AG04450 (cell line): ENCODE measurements at regions not wholly inside any gene's neighbourhood (a gene's known extent, or its start where the extent isn't known, plus 50 kb on each side); places are given as distances from the start of the nearest gene placed in this dataset.

ENCODE experiments used
- CTCF ChIA-PET: fragments of 300-600, 350-600 bp; formaldehyde crosslinking; extraction: SDS; loops from one replicate; lab custom pipeline; 2022; ENCODE audit warnings: antibody characterized with exemption, inconsistent platforms; lab: Charles Lee
- POLR2A ChIA-PET: fragments of 350-600 bp; formaldehyde crosslinking; extraction: SDS; loops from one replicate; lab custom pipeline; 2021; ENCODE audit warnings: antibody characterized with exemption, inconsistent platforms; lab: Yijun Ruan, JAX
- DNase-seq: peaks from one replicate; pipeline ENCODE4 v3.0.0-alpha.2; 2011; ENCODE audit warnings: low read depth, low spot score
- H3K27ac ChIP-seq: one replicate; pipeline ENCODE4 v1.5.1; 2012; ENCODE audit warnings: low read depth, low read length, control low read depth
- H3K27me3 ChIP-seq: one replicate; pipeline ENCODE4 v1.6.0; 2012; ENCODE audit warnings: low read length; ENCODE audit not compliant: control insufficient read depth, insufficient read depth
- H3K4me3 ChIP-seq: 2 replicates; pipeline ENCODE4 v1.5.1; 2011; ENCODE audit warnings: mild to moderate bottlenecking, low read depth, low read length, control low read depth
- H3K9me3 ChIP-seq: 2 replicates; pipeline ENCODE4 v1.5.1; 2012; ENCODE audit warnings: low read length; ENCODE audit not compliant: control insufficient read depth, insufficient read depth
- CTCF ChIP-seq: IDR thresholded peaks from 2 replicates; pipeline ENCODE4 v1.5.1; 2011; ENCODE audit warnings: low read depth, low read length, control low read depth, inconsistent platforms

GRCh38 chr5:133788121-133788520 lies 175.8 kb upstream of the FSTL4 start:
- CTCF ChIA-PET = no interaction called here
- TF ChIP-seq CTCF = no peak
- DNase-seq = no peak
- no peaks in the 10 kb centered on the region for H3K9me3 ChIP-seq
- peaks cover under 1% of the 10 kb centered on the region for H3K27me3 ChIP-seq
- POLR2A ChIA-PET = no interaction called here
- H3K4me3 ChIP-seq = no peak overlapping the region
- no peak overlapping the region for H3K27ac ChIP-seq

- TF ChIP-seq CTCF = no peak
- H3K27ac ChIP-seq = no peak overlapping the region
- H3K27me3 ChIP-seq = peaks cover 2% of the 10 kb centered on the region
- DNase-seq = no peak
- H3K4me3 ChIP-seq = no peak overlapping the region
- H3K9me3 ChIP-seq = no peaks in the 10 kb centered on the region
- POLR2A ChIA-PET = no interaction called here
- CTCF ChIA-PET = no interaction called here
Observed at GRCh38 chr5:133786420-133786819, 174.1 kb upstream of the FSTL4 start.

DNA sequence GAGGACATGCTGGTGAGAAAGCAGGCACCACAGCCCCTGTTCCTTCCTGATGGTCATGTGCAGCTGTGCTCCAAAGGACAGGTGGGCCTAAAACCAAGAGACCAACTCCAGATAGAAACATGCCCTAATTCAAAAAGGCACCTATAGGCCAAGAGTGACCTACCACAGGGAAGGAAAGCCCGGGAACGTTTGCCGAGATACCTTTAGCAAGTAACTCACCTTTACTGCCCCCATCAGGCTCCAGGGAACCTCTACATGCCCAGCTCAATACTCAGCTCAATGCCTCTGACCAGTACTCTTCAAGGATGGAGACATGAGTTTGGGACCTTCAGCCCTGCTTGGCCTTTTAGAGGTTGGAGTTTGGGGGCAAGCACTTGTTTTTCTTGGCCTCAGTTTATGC lies 172.8 kb upstream of the FSTL4 start:
- DNase-seq = no peak
- Histone ChIP-seq H3K27me3 (peaks cover 2% of the 10 kb centered on the region), H3K27ac (no peak overlapping the region), H3K9me3 (no peaks in the 10 kb centered on the region), H3K4me3 (no peak overlapping the region)
- no peak for TF ChIP-seq CTCF
- CTCF ChIA-PET = no interaction called here
- POLR2A ChIA-PET = no interaction called here

GRCh38 chr5:133783481-133783880 lies 171.1 kb upstream of the FSTL4 start:
- POLR2A ChIA-PET = no interaction called here

DNA sequence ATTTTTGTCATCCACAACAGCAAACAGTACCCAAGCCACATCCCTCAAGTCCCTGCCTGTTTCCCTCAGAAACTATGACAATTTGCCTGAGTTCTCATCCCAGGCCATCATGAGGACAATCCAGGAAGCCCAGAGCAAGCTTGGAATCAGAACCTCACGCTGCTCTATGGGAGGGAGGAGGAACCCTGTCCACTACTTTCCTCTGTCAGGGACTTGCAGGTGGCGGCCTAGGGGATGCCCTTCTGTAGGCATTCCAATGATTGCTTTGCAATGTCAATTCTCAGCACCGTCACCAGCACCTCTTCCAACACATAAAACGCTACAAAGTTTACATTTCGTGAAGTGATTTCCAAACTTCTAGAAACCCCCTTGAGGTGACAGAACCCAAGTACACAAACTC lies 170.4 kb upstream of the FSTL4 start:
- DNase-seq = no peak
- POLR2A ChIA-PET = no interaction called here

More at GRCh38 chr5:133783481-133783880, 171.1 kb upstream of the FSTL4 start:
- CTCF ChIA-PET = no interaction called here
- no peak for TF ChIP-seq CTCF
- H3K9me3 ChIP-seq = no peaks in the 10 kb centered on the region
- no peak overlapping the region for H3K4me3 ChIP-seq
- peaks cover 2% of the 10 kb centered on the region for H3K27me3 ChIP-seq
- no peak for DNase-seq
- H3K27ac ChIP-seq = no peak overlapping the region

More for the DNA sequence above, 170.4 kb upstream of the FSTL4 start:
- CTCF ChIA-PET = no interaction called here
- Histone ChIP-seq H3K4me3 (no peak overlapping the region), H3K27me3 (peaks cover 2% of the 10 kb centered on the region), H3K9me3 (no peaks in the 10 kb centered on the region), H3K27ac (no peak overlapping the region)
- no peak for TF ChIP-seq CTCF
